ENCODE measurements at regions not wholly inside any gene's neighbourhood (a gene's known extent, or its start where the extent isn't known, plus 50 kb on each side); places are given as distances from the start of the nearest gene placed in this dataset.

GRCh38 chr10:118978998-118979350 lies 50.5 kb upstream of the NANOS1 start:
- H3K27ac ChIP-seq (ENCODE audit: control insufficient read depth, insufficient read depth, low read length), result no peak overlapping the region
- FAIRE-seq, result no peak

DNA sequence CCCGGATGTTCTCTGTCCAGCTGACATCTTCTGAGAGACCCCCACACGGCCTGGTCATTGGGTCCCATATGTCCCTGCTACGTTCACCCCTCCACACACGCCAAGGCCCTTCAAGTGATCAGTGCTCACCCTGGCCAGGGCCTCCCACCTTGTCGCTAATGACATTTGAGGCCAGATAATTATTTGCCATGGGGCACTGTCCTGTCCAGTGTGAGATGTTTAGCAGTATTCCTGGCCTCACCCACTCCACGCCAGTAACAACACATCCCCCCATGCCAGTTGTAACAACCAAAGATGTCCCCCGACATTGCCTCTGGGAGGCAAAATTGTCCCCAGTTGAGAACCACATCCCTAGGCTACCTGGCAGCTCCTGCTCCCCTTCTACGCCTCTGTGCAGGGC lies 49.9 kb upstream of the NANOS1 start:
- H3K4me2 ChIP-seq (ENCODE audit: control insufficient read depth, extremely low read depth, insufficient read depth, low read depth, low read length), result no peak overlapping the region
- H3K36me3 ChIP-seq (ENCODE audit: control insufficient read depth in 2 of 2, extremely low read depth in 1 of 2, insufficient read depth in 2 of 2, low read length in 2 of 2), result no peaks in the 10 kb centered on the region
- no peak overlapping the region for H3K27ac ChIP-seq (ENCODE audit: control insufficient read depth, insufficient read depth, low read length)
- dilution Hi-C loops (cut with MboI; ENCODE audit: extremely low pct_ligation_motif_present, low sequenced_read_pairs), result no loop called here
- no peak overlapping the region for H3K9ac ChIP-seq (ENCODE audit: control insufficient read depth, extremely low read depth, insufficient read depth, low read length)
- no peaks in the 10 kb centered on the region for H3K9me1 ChIP-seq (ENCODE audit: control insufficient read depth, extremely low read depth, insufficient read depth, low read length)
- H3K9me3 ChIP-seq (ENCODE audit: control insufficient read depth, low read depth, low read length), result no peaks in the 10 kb centered on the region
- no peak overlapping the region for H2AFZ ChIP-seq (ENCODE audit: control insufficient read depth, low read length)
- no peak overlapping the region for H3K4me3 ChIP-seq (ENCODE audit: control insufficient read depth in 2 of 3, extremely low read depth in 1 of 3, insufficient read depth in 2 of 3, low read depth in 1 of 3, low read length in 3 of 3)
- no peaks in the 10 kb centered on the region for H3K27me3 ChIP-seq (ENCODE audit: control insufficient read depth, extremely low read depth, insufficient read depth, low read length)
- no peaks in the 10 kb centered on the region for H4K20me1 ChIP-seq (ENCODE audit: control insufficient read depth, extremely low read depth, insufficient read depth, low read length)
- FAIRE-seq (no peak), DNase-seq (ENCODE audit: low read depth, low spot score) (no peak)
- TF ChIP-seq EZH2 (IDR thresholded peaks at IDR 0.05; ENCODE audit: low read length), result no peak
- TF ChIP-seq CTCF (optimal IDR thresholded peaks at IDR 0.05 in 1 of 3, IDR thresholded peaks at IDR 0.05 in 1 of 3, conservative IDR thresholded peaks at IDR 0.05 in 1 of 3; ENCODE audit: extremely low read depth in 1 of 3, insufficient read depth in 2 of 3, low read length in 3 of 3), result no peak
- H3K79me2 ChIP-seq (ENCODE audit: control insufficient read depth, insufficient read depth, low read length), result no peaks in the 10 kb centered on the region
- H3K4me1 ChIP-seq (ENCODE audit: control insufficient read depth, extremely low read depth, insufficient read depth, low read length), result no peaks in the 10 kb centered on the region

More at GRCh38 chr10:118978998-118979350, 50.5 kb upstream of the NANOS1 start:
- no peaks in the 10 kb centered on the region for H3K79me2 ChIP-seq (ENCODE audit: control insufficient read depth, insufficient read depth, low read length)
- H3K9me3 ChIP-seq (ENCODE audit: control insufficient read depth, low read depth, low read length), result peaks cover under 1% of the 10 kb centered on the region
- H3K36me3 ChIP-seq (ENCODE audit: control insufficient read depth in 2 of 2, extremely low read depth in 1 of 2, insufficient read depth in 2 of 2, low read length in 2 of 2), result no peaks in the 10 kb centered on the region
- no peaks in the 10 kb centered on the region for H3K27me3 ChIP-seq (ENCODE audit: control insufficient read depth, extremely low read depth, insufficient read depth, low read length)
- TF ChIP-seq EZH2 (IDR thresholded peaks at IDR 0.05; ENCODE audit: low read length) (no peak), CTCF (optimal IDR thresholded peaks at IDR 0.05 in 1 of 3, IDR thresholded peaks at IDR 0.05 in 1 of 3, conservative IDR thresholded peaks at IDR 0.05 in 1 of 3; ENCODE audit: extremely low read depth in 1 of 3, insufficient read depth in 2 of 3, low read length in 3 of 3) (no peak)
- H3K9me1 ChIP-seq (ENCODE audit: control insufficient read depth, extremely low read depth, insufficient read depth, low read length), result no peaks in the 10 kb centered on the region
- H2AFZ ChIP-seq (ENCODE audit: control insufficient read depth, low read length), result no peak overlapping the region
- H3K9ac ChIP-seq (ENCODE audit: control insufficient read depth, extremely low read depth, insufficient read depth, low read length), result no peak overlapping the region
- no peak overlapping the region for H3K4me3 ChIP-seq (ENCODE audit: control insufficient read depth in 2 of 3, extremely low read depth in 1 of 3, insufficient read depth in 2 of 3, low read depth in 1 of 3, low read length in 3 of 3)
- no peak overlapping the region for H3K4me2 ChIP-seq (ENCODE audit: control insufficient read depth, extremely low read depth, insufficient read depth, low read depth, low read length)
- H3K4me1 ChIP-seq (ENCODE audit: control insufficient read depth, extremely low read depth, insufficient read depth, low read length), result no peaks in the 10 kb centered on the region
- no peaks in the 10 kb centered on the region for H4K20me1 ChIP-seq (ENCODE audit: control insufficient read depth, extremely low read depth, insufficient read depth, low read length)
- dilution Hi-C loops (cut with MboI; ENCODE audit: extremely low pct_ligation_motif_present, low sequenced_read_pairs), result no loop called here
- DNase-seq (ENCODE audit: low read depth, low spot score), result no peak

All from keratinocyte (primary cell).